Stimulated activated CD8-positive, alpha-beta memory T cell treated with anti-CD3 and anti-CD28 coated beads, Interleukin-7, amount 100 ng/mL, for 48 hours (primary cell): ENCODE measurements at regions not wholly inside any gene's neighbourhood (a gene's known extent, or its start where the extent isn't known, plus 50 kb on each side); places are given as distances from the start of the nearest gene placed in this dataset.

Experiments used
- DNase-seq, 2 donors: peaks; one replicate each; pipeline ENCODE4 v3.0.0-alpha.2; 2020; ENCODE audit warnings: low read depth in 1 of 2; ENCODE audit errors: extremely low read depth in 1 of 2

GRCh38 chr14:81668626-81669274, 135.1 kb upstream of the SEL1L start:
- DNase-seq: no peak

- no peak for DNase-seq
These were observed 135.7 kb upstream of the SEL1L start for GRCh38 chr14:81669308-81669707.

DNA sequence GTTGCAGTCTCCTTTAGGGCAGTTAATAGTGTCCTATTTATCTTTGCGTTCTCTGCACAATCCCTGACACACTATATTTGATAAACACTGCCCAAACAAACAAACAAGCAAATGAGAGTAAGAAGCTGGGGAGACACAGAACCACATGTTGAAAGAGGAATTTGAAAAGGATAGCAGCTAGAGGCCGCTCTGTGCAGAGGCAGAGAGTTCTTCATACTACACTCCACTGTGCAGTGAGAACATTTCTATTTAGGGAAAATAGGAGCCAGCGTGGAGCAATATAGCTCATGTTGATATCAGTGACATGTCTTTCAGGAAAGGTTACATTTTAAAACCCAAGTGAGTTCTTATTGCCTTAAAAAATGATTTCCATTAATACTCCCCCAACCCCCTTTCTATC, 140.3 kb upstream of the SEL1L start:
- DNase-seq: no peak

GRCh38 chr14:81676395-81676794, 142.7 kb upstream of the SEL1L start:
- no peak for DNase-seq

DNA sequence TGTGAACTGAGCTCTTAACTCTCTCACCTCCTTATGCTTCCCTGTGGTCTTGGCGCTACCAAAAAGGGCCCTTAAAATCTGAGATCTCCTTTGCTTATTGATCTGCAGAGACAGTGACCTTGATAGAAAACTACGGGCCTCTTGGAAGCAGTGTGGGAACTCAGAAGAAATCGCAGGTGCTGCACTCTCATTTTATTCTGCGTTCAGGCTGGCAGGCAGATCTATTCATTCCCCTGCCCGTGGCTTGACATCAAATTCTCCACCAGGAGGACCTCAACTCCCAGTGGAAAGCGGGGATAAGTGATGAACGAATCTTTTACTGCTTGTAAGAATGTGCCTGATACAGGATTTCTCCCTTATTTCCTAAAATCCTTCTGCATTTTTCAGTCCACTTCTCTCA, 143.2 kb upstream of the SEL1L start:
- DNase-seq: no peak

DNA sequence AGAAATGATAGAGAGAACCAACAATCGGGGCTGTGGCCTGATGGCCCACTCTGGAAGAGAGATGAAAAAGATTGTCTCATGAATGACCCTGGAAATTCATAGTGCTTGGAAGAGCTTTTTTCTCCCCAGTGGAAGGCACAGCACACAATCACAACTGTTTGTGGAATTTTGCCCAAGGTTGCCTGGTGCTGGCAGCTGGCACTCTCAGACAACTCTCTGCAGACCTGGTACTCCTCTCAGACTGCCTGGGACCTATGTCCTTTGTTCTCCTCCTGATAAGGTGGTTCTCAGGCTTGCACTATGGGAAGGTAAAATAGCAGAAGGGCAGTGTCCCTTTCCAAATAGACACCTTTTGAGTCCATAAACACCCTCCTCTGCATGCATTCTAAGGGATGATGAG, 144.1 kb upstream of the SEL1L start:
- DNase-seq: no peak

DNA sequence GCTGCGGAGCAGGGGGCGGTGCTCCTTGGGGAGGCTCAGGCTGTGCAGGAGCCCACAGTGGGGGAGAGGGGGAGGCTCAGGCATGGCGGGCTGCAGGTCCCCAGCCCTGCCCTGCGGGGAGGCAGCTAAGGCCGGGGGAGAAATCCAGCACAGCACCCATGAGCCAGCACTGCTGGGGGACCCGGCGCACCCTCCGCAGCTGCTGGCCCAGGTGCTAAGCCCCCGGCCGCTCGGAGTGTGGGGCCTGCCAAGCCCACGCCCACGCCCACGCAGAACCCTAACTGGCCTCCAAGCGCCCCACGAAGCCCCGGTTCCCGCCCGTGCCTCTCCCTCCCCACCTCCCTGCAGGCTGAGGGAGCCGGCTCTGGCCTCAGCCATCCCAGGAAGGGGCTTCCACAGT, 145.6 kb upstream of the SEL1L start:
- no peak for DNase-seq

- DNase-seq: no peak
These were observed 147.9 kb upstream of the SEL1L start for GRCh38 chr14:81681541-81681940.

DNA sequence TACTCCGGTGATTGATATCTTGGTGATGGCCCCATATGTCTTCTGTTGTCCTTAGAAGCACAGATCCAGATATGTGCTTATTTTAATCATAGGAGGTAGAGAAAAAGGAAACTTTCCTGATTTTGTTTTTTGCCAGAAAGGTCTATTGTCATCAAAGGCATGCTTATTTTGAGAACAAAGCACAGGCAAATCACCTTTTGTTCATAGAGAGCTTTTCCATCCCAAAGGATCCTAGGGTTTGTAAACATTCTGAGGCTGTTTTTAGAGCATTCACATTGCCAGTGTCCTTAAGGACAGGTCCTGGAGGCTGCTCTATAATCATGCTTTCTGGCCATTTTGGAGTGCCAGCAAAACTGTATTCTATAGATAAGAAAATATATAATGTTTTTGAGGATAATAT, 148.5 kb upstream of the SEL1L start:
- no peak for DNase-seq

DNA sequence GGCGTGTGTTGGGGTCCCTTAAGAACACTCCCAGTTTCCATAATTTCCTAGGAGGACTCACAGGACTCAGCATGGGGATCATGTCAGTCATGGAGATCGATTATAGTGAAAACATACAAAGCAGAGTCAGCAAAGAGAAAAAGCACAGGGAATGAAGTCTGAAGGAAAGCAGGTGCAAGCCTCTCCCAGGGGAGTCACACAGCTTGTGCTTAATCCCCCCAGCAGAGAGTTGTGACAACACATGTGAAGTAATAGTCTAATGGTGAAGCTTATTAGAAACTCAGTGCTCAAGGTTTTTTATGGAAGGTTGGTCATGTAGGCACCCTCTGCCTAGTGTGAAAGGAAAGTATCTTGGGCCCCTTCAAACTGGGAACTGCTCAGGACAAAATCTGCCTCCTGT, 149.0 kb upstream of the SEL1L start:
- no peak for DNase-seq

GRCh38 chr14:81684696-81685095, 151.0 kb upstream of the SEL1L start:
- DNase-seq: no peak

DNA sequence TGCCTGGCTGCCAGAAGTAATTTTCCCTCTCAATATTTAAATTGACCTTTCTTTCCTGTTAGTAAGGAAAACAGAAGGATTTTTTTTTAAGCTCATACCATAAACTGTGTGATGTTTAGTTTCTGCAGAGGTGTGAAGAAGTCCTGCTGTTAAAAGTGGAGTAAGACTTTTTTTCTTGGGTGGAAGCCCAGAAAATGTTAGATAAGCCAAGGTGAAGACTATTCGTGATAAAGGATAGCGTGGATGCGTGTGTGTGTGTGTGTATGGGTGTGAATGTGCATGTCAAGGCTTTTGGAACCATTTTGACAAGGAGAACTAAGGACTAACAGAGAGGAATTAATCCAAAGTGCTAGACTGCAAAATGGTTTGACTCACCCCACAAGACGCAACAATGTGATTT, 152.9 kb upstream of the SEL1L start:
- DNase-seq: no peak

GRCh38 chr14:81691931-81692330, 158.3 kb upstream of the SEL1L start:
- DNase-seq: no peak

GRCh38 chr14:81694419-81694818, 160.8 kb upstream of the SEL1L start:
- DNase-seq: no peak

DNA sequence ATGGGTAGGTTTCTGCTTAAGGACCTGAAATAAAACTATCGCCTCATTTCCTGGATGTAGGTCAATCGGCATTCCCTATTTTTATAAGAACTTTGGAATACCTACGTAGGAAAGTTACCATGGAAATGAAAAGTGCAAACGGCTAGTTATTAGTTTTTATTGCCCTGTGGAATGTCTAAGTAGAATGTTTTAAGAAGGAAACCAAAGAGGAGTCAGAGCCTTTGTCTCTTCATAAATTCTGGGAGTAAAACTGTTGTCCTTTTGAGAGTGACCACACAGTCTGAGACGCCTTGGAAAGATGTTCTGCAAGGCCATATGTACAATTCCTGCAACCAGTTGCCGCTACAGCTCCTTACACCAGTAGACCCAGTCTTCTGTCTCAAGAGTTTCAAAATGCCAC, 176.0 kb upstream of the SEL1L start:
- DNase-seq: no peak

DNA sequence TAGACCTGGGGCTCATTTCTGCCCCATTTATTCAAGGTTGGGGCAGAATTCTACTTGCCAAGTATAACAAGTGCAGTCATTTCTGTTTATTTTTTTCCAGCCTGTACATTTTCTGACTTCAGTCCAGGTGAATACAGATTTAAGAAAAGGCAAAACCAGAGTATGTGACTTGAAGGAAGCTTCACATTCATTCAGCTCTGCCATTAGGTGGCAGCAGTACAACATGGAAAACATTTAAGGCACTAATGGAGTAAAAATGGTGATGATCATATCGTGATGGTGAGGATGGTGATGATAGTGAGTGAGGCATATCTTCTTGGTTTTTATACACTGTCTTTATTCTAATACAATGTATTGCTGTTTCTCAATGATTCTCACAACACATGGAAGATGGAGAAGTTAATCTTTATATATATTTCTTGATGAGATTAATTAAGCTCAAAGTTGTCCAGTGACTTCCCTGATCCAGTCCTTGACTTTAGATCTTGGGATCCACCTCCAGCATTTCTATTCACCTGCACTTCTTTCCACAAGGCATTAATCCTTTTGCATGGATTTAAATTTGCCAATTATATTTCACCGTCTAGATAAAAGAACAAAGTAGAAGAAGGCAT, 176.7 kb upstream of the SEL1L start:
- no peak for DNase-seq

DNA sequence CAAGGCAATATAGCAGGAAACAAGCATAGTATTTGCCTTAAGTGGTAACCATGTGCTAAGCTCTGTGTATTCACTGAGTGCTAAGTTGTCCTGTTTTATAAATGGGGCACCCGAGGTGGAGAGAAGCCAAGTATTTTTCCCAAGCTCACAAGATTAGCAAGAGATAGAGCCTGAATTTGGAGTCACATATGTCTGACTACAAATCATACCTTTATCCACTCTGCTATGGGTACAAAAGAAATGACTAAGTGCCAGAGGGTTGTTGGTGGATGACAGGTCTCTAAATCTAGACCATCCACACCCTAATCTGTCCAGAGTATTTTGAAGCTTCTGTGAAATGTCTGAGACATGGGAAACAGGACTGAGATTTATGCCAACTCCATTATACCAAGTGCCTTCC, 182.1 kb upstream of the SEL1L start:
- no peak for DNase-seq

GRCh38 chr14:81716953-81717352, 183.3 kb upstream of the SEL1L start:
- no peak for DNase-seq

- DNase-seq: no peak
These were observed 190.3 kb upstream of the SEL1L start for GRCh38 chr14:81723956-81724355.

DNA sequence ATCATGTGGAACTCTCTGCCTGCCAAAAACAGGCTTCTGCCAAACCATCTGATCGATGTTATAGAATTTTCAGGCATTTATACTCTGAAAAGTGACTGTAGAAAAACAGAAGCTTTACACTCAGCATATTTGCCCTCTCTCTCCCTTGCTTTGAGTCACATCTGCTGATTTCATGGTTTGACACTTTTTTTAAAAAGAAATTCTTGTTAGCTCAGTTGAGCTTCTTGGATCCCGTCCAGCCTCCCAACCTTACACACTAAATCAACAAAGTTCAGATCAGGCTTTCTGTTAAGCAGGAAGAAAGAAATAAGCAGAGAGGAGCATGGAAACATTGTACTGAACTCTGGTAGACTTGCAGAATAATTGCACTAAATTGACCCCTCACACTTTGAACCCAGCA, 193.6 kb upstream of the SEL1L start:
- no peak for DNase-seq

DNA sequence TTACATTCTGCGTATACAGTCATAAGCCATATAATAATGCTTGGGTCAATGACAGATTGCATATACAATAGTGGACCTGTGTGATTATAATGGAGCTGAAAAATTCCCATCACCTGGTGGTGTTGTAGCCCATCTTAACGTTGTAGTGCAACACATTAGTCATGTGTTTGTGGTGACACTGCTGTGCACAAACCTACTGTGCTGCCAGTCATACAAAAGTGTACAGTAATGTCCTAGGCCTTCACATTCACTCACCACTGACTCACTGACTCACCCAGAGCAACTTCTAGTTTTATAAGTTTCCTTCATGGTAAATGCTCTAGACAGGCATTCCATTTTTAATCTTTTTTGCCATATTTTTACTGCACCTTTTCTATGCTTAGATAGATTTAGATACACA, 194.8 kb upstream of the SEL1L start:
- DNase-seq: no peak

DNA sequence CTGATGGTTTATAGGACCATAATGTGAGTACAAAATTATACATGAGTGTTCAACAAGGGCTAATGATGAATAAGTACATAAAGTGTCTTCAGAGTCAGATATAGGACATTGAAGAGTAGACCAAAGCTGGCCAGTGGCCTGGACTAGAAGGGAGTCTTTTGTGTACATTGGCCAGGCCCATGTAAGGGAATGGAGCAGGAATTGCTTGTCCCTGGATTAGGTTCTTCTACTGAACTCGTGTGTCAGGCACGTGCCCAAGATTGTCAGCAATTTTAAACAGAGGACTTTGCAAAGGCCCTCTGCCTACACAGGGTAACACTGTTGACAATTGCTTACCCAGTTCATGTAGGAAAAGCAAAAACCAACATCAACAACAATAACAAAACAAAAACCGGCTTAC, 196.0 kb upstream of the SEL1L start:
- DNase-seq: no peak

- DNase-seq: no peak
These were observed 204.3 kb upstream of the SEL1L start for GRCh38 chr14:81737938-81738337.
